Non-pigmented ciliary epithelial cell (primary cell): ENCODE measurements at regions not wholly inside any gene's neighbourhood (a gene's known extent, or its start where the extent isn't known, plus 50 kb on each side); places are given as distances from the start of the nearest gene placed in this dataset.

Source experiments
- DNase-seq: peaks from one replicate; pipeline ENCODE4 v3.0.0-alpha.2; 2010; ENCODE audit warnings: low read depth

GRCh38 chrX:68927178-68927577 lies 98.4 kb downstream of the EFNB1 start:
- DNase-seq: no peak

- no peak for DNase-seq
These were observed 94.3 kb downstream of the EFNB1 start for GRCh38 chrX:68923147-68923546.

GRCh38 chrX:68922013-68922412 lies 93.2 kb downstream of the EFNB1 start:
- no peak for DNase-seq

GRCh38 chrX:68920561-68920960 lies 91.7 kb downstream of the EFNB1 start:
- no peak for DNase-seq

- DNase-seq: no peak
These were observed 90.9 kb downstream of the EFNB1 start for GRCh38 chrX:68919707-68920106.

GRCh38 chrX:68918202-68918601 lies 89.4 kb downstream of the EFNB1 start:
- no peak for DNase-seq

- no peak for DNase-seq
These were observed 89.0 kb downstream of the EFNB1 start for GRCh38 chrX:68917799-68918198.

GRCh38 chrX:68916891-68917290 lies 88.1 kb downstream of the EFNB1 start:
- no peak for DNase-seq

- no peak for DNase-seq
These were observed 87.0 kb downstream of the EFNB1 start for GRCh38 chrX:68915778-68916177.

- no peak for DNase-seq
These were observed 85.7 kb downstream of the EFNB1 start for GRCh38 chrX:68914479-68914946.

GRCh38 chrX:68913249-68913547 lies 84.4 kb downstream of the EFNB1 start:
- DNase-seq: no peak

- DNase-seq: no peak
These were observed 83.3 kb downstream of the EFNB1 start for GRCh38 chrX:68912113-68912512.

- no peak for DNase-seq
These were observed 82.1 kb downstream of the EFNB1 start for GRCh38 chrX:68910731-68911428.

GRCh38 chrX:68909945-68910344 lies 81.1 kb downstream of the EFNB1 start:
- DNase-seq: no peak

- DNase-seq: no peak
These were observed 79.2 kb downstream of the EFNB1 start for GRCh38 chrX:68908071-68908470.

GRCh38 chrX:68902706-68903504 lies 74.1 kb downstream of the EFNB1 start:
- DNase-seq: no peak

- no peak for DNase-seq
These were observed 72.7 kb downstream of the EFNB1 start for GRCh38 chrX:68901519-68901918.

- no peak for DNase-seq
These were observed 69.8 kb downstream of the EFNB1 start for GRCh38 chrX:68898598-68898997.

GRCh38 chrX:68897118-68897945 lies 68.5 kb downstream of the EFNB1 start:
- DNase-seq: no peak

GRCh38 chrX:68896581-68896980 lies 67.8 kb downstream of the EFNB1 start:
- DNase-seq: no peak

- no peak for DNase-seq
These were observed 67.0 kb downstream of the EFNB1 start for GRCh38 chrX:68895778-68896177.

GRCh38 chrX:68895341-68895755 lies 66.5 kb downstream of the EFNB1 start:
- DNase-seq: no peak
